K562 (cell line): ENCODE measurements at regions not wholly inside any gene's neighbourhood (a gene's known extent, or its start where the extent isn't known, plus 50 kb on each side); places are given as distances from the start of the nearest gene placed in this dataset.

Source experiments
- ATAC-seq: fragments of 200-7000 bp; cut with Tn5 transposase; 3 replicates; pipeline ENCODE4 v1.9.1; 2020; ENCODE audit warnings: moderate library complexity
- BruUV-seq: library from RNA; stranded (reverse); fragments of 400-500 nt; replicated peaks from 2 replicates; lab custom pipeline; 2021; lab: Mats Ljungman, UMichigan
- CTCF ChIA-PET: fragments of 300-600 bp; formaldehyde crosslinking; extraction: SDS; loops from one replicate; lab custom pipeline; 2021; ENCODE audit warnings: low intra/inter-chr PET ratio; lab: Yijun Ruan, JAX
- POLR2A ChIA-PET: fragments of 300-600, 350-650 bp; sonication (Branson Sonifier 250); formaldehyde crosslinking; extraction: SDS; loops from one replicate; lab custom pipeline; 2021; ENCODE audit warnings: antibody characterized with exemption, inconsistent platforms; lab: Yijun Ruan, JAX
- DNase-seq, 4 experiments: peaks; one replicate each; pipeline versions ENCODE4 v3.0.0 to v3.0.0-alpha.2; 2011 to 2018; ENCODE audit warnings: low spot score in 3 of 4, mixed read lengths in 3 of 4; ENCODE audit errors: extremely low read depth in 1 of 4
- FAIRE-seq: peaks from 2 replicates; lab custom pipeline; 2011; peaks lifted over from hg19 to GRCh38; lab: Jason Lieb, UNC
- H2AFZ ChIP-seq: 2 replicates; pipeline ENCODE4 v1.6.0; 2011; ENCODE audit warnings: low read depth, low read length, control low read depth, inconsistent platforms
- H3K27ac ChIP-seq: fragments of 200-600 bp; 3 replicates; pipeline ENCODE4 v1.8.0; 2011; ENCODE audit warnings: low read depth, mild to moderate bottlenecking, control low read depth, inconsistent platforms, low read length, moderate library complexity, mixed read lengths; ENCODE audit errors: extremely low read depth
- H3K27me3 ChIP-seq, 2 experiments: fragments of 300-600 bp in 1 of 2; 2 replicates in 1 of 2; 3 replicates in 1 of 2; pipeline versions ENCODE4 v1.6.0 to v1.8.0; 2011; ENCODE audit warnings: inconsistent platforms in 2 of 2, low read length in 2 of 2, mild to moderate bottlenecking in 1 of 2, mixed read lengths in 1 of 2, moderate library complexity in 1 of 2; ENCODE audit not compliant: control insufficient read depth in 2 of 2, insufficient read depth in 2 of 2
- H3K36me3 ChIP-seq: fragments of 300-600 bp; 3 replicates; pipeline ENCODE4 v1.8.0; 2011; ENCODE audit warnings: mild to moderate bottlenecking, low read length, inconsistent platforms; ENCODE audit not compliant: control insufficient read depth, insufficient read depth
- H3K4me1 ChIP-seq, 2 experiments: fragments of 200-600 bp in 1 of 2; replicated peaks in 1 of 2; 2 replicates in 1 of 2; 3 replicates in 1 of 2; pipeline versions ENCODE4 v1.5.1 to v1.8.0; 2011; ENCODE audit warnings: inconsistent platforms in 2 of 2, low read length in 2 of 2, mild to moderate bottlenecking in 1 of 2, mixed read lengths in 1 of 2, moderate library complexity in 1 of 2; ENCODE audit not compliant: control insufficient read depth in 2 of 2, insufficient read depth in 2 of 2
- H3K4me2 ChIP-seq: 2 replicates; pipeline ENCODE4 v1.6.1; 2011; ENCODE audit warnings: low read length, control low read depth, inconsistent platforms, mixed read lengths; ENCODE audit not compliant: insufficient read depth
- H3K4me3 ChIP-seq: fragments of 200-600 bp; sonication (generic), shearing (Covaris generic); 2 replicates; pipeline ENCODE4 v1.5.1; 2016; ENCODE audit warnings: control low read depth, inconsistent platforms
- H3K79me2 ChIP-seq: fragments of 200-600 bp; 3 replicates; pipeline ENCODE4 v1.8.0; 2011; ENCODE audit warnings: low read length, inconsistent platforms; ENCODE audit not compliant: control insufficient read depth, insufficient read depth
- H3K9ac ChIP-seq, 2 experiments: 2 replicates each; pipeline versions ENCODE4 v1.6.0 to v1.6.1; 2011; ENCODE audit warnings: low read depth in 2 of 2, low read length in 2 of 2, control low read depth in 1 of 2, inconsistent platforms in 1 of 2, mild to moderate bottlenecking in 1 of 2, mixed read lengths in 1 of 2; ENCODE audit not compliant: insufficient read depth in 1 of 2
- H3K9me1 ChIP-seq: one replicate; pipeline ENCODE4 v1.6.0; 2011; ENCODE audit warnings: inconsistent platforms, mild to moderate bottlenecking, low read length, moderate library complexity; ENCODE audit not compliant: control insufficient read depth, insufficient read depth
- H3K9me3 ChIP-seq: replicated peaks from 2 replicates; pipeline ENCODE4 v1.5.1; 2011; ENCODE audit warnings: low read depth, low read length, inconsistent platforms; ENCODE audit not compliant: control insufficient read depth, insufficient read depth
- H4K20me1 ChIP-seq: replicated peaks from 2 replicates; pipeline ENCODE4 v1.6.1; 2011; ENCODE audit warnings: low read length, inconsistent platforms, mixed read lengths; ENCODE audit not compliant: control insufficient read depth, insufficient read depth
- MLLT1 ChIP-seq, 2 experiments: fragments of 450-650 bp; IDR thresholded peaks; 2 replicates each; pipeline ENCODE4 v1.6.1; 2016
- NCOA6 ChIP-seq: fragments of 450-650 bp; IDR thresholded peaks from 2 replicates; pipeline ENCODE4 v1.6.1; 2017; ENCODE audit warnings: mild to moderate bottlenecking
- RAD21 ChIP-seq, 2 experiments: fragments of 250-450 bp in 1 of 2; fragments of 450-650 bp in 1 of 2; sonication (Bioruptor Pico) in 1 of 2; formaldehyde crosslinking in 1 of 2; IDR thresholded peaks in 1 of 2; conservative IDR thresholded peaks in 1 of 2; 2 replicates each; pipeline versions ENCODE4 v1.4.0 to v1.8.0; 2020 to 2022; ENCODE audit warnings: mild to moderate bottlenecking in 2 of 2, moderate library complexity in 1 of 2
- REST ChIP-seq, 2 experiments: fragments of 450-650 bp; formaldehyde crosslinking in 1 of 2; IDR thresholded peaks; 2 replicates each; pipeline versions ENCODE4 v1.4.0 to v1.6.1; 2014 to 2020; ENCODE audit warnings: mild to moderate bottlenecking in 2 of 2, borderline replicate concordance in 1 of 2, low read depth in 1 of 2
- SMC3 ChIP-seq: conservative IDR thresholded peaks from 2 replicates; pipeline ENCODE4 v1.6.1; 2011; ENCODE audit warnings: low read depth, low read length, improper control_type of control experiment; ENCODE audit not compliant: insufficient read depth
- STAG1 ChIP-seq: sonication (generic); formaldehyde crosslinking; IDR thresholded peaks from 2 replicates; pipeline ENCODE4 v1.5.0; 2020; ENCODE audit warnings: missing genetic modification reagents, borderline replicate concordance
- THRAP3 ChIP-seq: fragments of 450-650 bp; IDR thresholded peaks from 2 replicates; pipeline ENCODE4 v1.6.1; 2016; ENCODE audit warnings: mild to moderate bottlenecking, inconsistent platforms, borderline replicate concordance
- ZNF232 ChIP-seq: sonication (generic); formaldehyde crosslinking; IDR thresholded peaks from 2 replicates; pipeline ENCODE4 v1.8.0; 2022; ENCODE audit warnings: mild to moderate bottlenecking, missing genetic modification reagents
- ZNF445 ChIP-seq: fragments of 250-450 bp; sonication (Bioruptor Pico); IDR thresholded peaks from 2 replicates; pipeline ENCODE4 v1.4.0; 2020; ENCODE audit warnings: low read depth, mild to moderate bottlenecking, moderate library complexity
- WGBS: fragments of 100-300 bp; shearing (Covaris generic); methylation state at CpG from one replicate; pipeline ENCODE4 v1.1.6; 2016; ENCODE audit warnings: low coverage, mixed read lengths; ENCODE audit not compliant: insufficient coverage; ENCODE audit errors: missing lambda C conversion rate; 5-methylcytosine and 5-hydroxymethylcytosine counted together
- in situ Hi-C: fragments of 300-500 bp; cut with MboI; formaldehyde crosslinking; loops from 4 replicates; pipeline ENCODE4 v1.15.0; 2018; ENCODE audit warnings: inconsistent platforms, mixed read lengths
- intact Hi-C: fragments of 100-400 bp; cut with micrococcal nuclease; formaldehyde crosslinking; loops from 2 replicates; pipeline ENCODE4 v1.14.2; 2022

DNA sequence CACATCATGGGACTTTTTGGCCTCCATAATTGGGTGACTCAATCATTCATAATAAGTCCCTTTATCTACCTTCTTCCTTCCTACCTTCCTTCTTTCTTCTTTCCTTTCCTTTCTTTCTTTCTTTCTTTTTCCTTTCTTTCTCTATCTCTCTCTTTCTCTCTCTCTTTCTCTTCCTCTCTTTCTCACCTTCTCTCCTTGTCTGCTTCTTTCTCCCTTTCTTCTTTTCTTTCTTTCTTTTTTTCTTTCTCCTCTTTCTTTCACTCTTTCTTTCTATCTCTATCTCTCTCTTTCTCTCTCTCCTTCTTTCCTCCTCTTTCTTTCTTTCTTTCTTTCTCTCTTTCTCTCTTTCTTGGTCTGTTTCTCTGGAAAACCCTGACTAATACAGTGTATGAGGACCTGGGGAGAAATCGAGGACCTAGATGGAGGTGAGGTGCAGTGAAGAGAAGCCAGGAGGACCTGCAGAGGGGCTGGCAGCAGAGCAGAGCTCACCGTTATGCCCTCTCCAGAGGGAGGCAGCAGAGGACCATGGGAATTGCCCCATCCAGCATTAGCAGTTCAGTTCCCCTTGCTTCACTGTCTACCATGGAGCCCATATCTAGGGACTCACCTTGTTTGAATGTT, 52.7 kb upstream of the BTRC start:
- DNase-seq (peak; percentile 50 to 68 (median 56)), FAIRE-seq (peak; percentile 82), ATAC-seq (peak; percentile 94)
- Histone ChIP-seq H3K9me1 (no peaks in the 10 kb centered on the region), H3K9ac (no peak overlapping the region), H2AFZ (no peak overlapping the region), H3K27me3 (peaks cover 6 to 37% of the 10 kb centered on the region in 2 experiments; a peak in 4 of 5 replicates), H3K4me3 (no peak overlapping the region), H3K4me1 (no peaks in the 10 kb centered on the region), H3K27ac (no peak overlapping the region), H3K36me3 (no peaks in the 10 kb centered on the region), H3K9me3 (no peaks in the 10 kb centered on the region), H3K4me2 (no peak overlapping the region), H4K20me1 (no peaks in the 10 kb centered on the region), H3K79me2 (no peaks in the 10 kb centered on the region)
- no TSS peak for BruUV-seq
- CTCF ChIA-PET, result interaction anchor here (0.8 to 2.3 kb wide), 4 partner anchors 141 to 269 kb away, joined by 3 to 26 read pairs (median 6); no protein-coding TSS in a partner anchor
- POLR2A ChIA-PET, result interaction anchor here (1.0 to 1.7 kb wide), 2 partner anchors 125 to 165 kb away, joined by 3 to 7 read pairs; no protein-coding TSS in a partner anchor
- WGBS, result 0% methylated on average over 2 of the region's 2 CpGs
- in situ Hi-C loops (loop anchor here (5.0 kb wide), 2 partner anchors 141 to 266 kb away; no protein-coding TSS in a partner anchor), intact Hi-C loops (loop anchor here (1.0 kb wide), 2 partner anchors 141 to 269 kb away; no protein-coding TSS in a partner anchor)
- peak; percentile 86 for TF ChIP-seq REST (IDR thresholded peaks at IDR 0.05; ENCODE audit: borderline replicate concordance)
- no peak for TF ChIP-seq REST (CRISPR knock-in tag; IDR thresholded peaks at IDR 0.05; ENCODE audit: low read depth)
- TF ChIP-seq ZNF232 (CRISPR knock-in tag), result no peak
- peak; percentile 74 for TF ChIP-seq SMC3
- TF ChIP-seq MLLT1 (IDR thresholded peaks at IDR 0.05), result 0 out of 4 replicates have a peak, but pooled peaks of 1 of the 2 experiments have one; percentile 28
- TF ChIP-seq NCOA6, result no peak
- no peak for TF ChIP-seq ZNF445
- peak; percentile 80 to 89 for TF ChIP-seq RAD21 (CRISPR knock-in tag; conservative IDR thresholded peaks at IDR 0.05 in 1 of 2, IDR thresholded peaks at IDR 0.05 in 1 of 2)
- TF ChIP-seq THRAP3, result 0 out of 2 replicates have a peak, but pooled peaks have one; percentile 28
- TF ChIP-seq STAG1 (CRISPR knock-in tag), result peak; percentile 66; the same call in 1 of the 2 replicates
